ENCODE measurements at regions not wholly inside any gene's neighbourhood (a gene's known extent, or its start where the extent isn't known, plus 50 kb on each side); places are given as distances from the start of the nearest gene placed in this dataset.

GRCh38 chr4:72631296-72631695, 62.3 kb upstream of the ADAMTS3 start:
- TF ChIP-seq EZH2 (IDR thresholded peaks at IDR 0.05; ENCODE audit: borderline replicate concordance, low read depth, low read length, poor library complexity, severe bottlenecking), result no peak
- no peak for TF ChIP-seq CTCF (conservative IDR thresholded peaks at IDR 0.05; ENCODE audit: low read depth, low read length)
